Adipocyte (in vitro differentiated cells): ENCODE measurements at regions not wholly inside any gene's neighbourhood (a gene's known extent, or its start where the extent isn't known, plus 50 kb on each side); places are given as distances from the start of the nearest gene placed in this dataset.
"Not testable (repeated sequence)": the region's sequence is repeated elsewhere in the genome, so short reads cannot be mapped to it uniquely, and the experiment has no call there.

ENCODE experiments used
- DNase-seq: peaks from one replicate; pipeline ENCODE4 v3.0.0-alpha.2; 2015; ENCODE audit warnings: low read depth
- H3K27me3 ChIP-seq: replicated peaks from 2 replicates; pipeline ENCODE4 v1.7.0; 2013; ENCODE audit warnings: mild to moderate bottlenecking, low read length, moderate library complexity; ENCODE audit not compliant: control insufficient read depth, insufficient read depth
- H3K36me3 ChIP-seq: 2 replicates; pipeline ENCODE4 v1.7.0; 2013; ENCODE audit warnings: low read length, mild to moderate bottlenecking, moderate library complexity; ENCODE audit not compliant: control insufficient read depth, insufficient read depth, severe bottlenecking
- H3K4me1 ChIP-seq: 2 replicates; pipeline ENCODE4 v1.7.0; 2013; ENCODE audit warnings: mild to moderate bottlenecking, low read length, moderate library complexity; ENCODE audit not compliant: control insufficient read depth, insufficient read depth
- H3K4me3 ChIP-seq: 2 replicates; pipeline ENCODE4 v1.7.0; 2013; ENCODE audit warnings: mild to moderate bottlenecking, low read length, moderate library complexity
- H3K9ac ChIP-seq: 2 replicates; pipeline ENCODE4 v1.7.0; 2013; ENCODE audit warnings: mild to moderate bottlenecking, low read length, moderate library complexity
- H3K9me3 ChIP-seq: 2 replicates; pipeline ENCODE4 v1.7.0; 2013; ENCODE audit warnings: mild to moderate bottlenecking, low read length, moderate library complexity; ENCODE audit not compliant: control insufficient read depth

DNA sequence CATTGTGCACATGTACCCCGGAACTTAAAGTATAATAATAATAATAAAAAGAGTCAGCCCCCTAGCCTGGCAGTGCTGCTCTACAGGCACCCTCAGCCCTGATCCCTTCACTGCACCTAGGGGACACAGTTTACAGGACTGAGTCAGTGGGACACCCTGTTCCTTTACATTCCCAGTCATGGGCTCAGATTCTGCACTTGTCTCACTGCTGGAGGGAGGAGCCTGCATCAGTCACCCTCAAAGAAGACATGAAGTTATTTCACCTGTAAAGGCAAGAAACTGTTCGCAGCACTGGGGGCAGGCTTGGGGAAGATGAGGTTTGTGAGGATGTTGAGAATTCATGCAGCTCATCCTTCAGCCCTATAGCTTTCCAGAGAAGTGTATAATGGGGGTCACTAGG lies 50.7 kb upstream of the VPREB1 start:
- no peaks in the 10 kb centered on the region for H3K9me3 ChIP-seq
- DNase-seq = no peak
- H3K9ac ChIP-seq = no peak overlapping the region
- H3K27me3 ChIP-seq = peaks cover 36% of the 10 kb centered on the region
- H3K4me3 ChIP-seq = no peak overlapping the region
- no peaks in the 10 kb centered on the region for H3K36me3 ChIP-seq
- no peaks in the 10 kb centered on the region for H3K4me1 ChIP-seq

DNA sequence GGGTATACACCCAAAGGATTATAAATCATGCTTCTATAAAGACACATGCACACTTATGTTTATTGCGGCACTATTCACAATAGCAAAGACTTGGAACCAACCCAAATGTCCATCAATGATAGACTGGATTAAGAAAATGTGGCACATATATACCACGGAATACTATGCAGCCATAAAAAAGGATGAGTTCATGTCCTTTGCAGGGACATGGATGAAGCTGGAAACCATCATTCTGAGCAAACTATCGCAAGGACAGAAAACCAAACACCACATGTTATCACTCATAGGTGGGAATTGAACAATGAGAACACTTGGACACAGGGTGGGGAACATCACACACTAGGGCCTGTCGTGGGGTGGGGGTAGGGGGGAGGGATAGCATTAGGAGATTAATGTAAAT lies 51.1 kb upstream of the VPREB1 start:
- H3K4me1 ChIP-seq, H3K36me3 ChIP-seq, H3K9me3 ChIP-seq, DNase-seq, H3K4me3 ChIP-seq, H3K9ac ChIP-seq: not testable (repeated sequence)
- peaks cover 31% of the 10 kb centered on the region for H3K27me3 ChIP-seq

GRCh38 chr22:22193006-22193405 lies 51.6 kb upstream of the VPREB1 start:
- not testable (repeated sequence) for H3K9me3 ChIP-seq, H3K36me3 ChIP-seq, H3K9ac ChIP-seq, H3K4me1 ChIP-seq, DNase-seq, H3K4me3 ChIP-seq
- peaks cover 27% of the 10 kb centered on the region for H3K27me3 ChIP-seq

GRCh38 chr22:22189796-22190195 lies 54.8 kb upstream of the VPREB1 start:
- DNase-seq, H3K36me3 ChIP-seq: not testable (repeated sequence)

DNA sequence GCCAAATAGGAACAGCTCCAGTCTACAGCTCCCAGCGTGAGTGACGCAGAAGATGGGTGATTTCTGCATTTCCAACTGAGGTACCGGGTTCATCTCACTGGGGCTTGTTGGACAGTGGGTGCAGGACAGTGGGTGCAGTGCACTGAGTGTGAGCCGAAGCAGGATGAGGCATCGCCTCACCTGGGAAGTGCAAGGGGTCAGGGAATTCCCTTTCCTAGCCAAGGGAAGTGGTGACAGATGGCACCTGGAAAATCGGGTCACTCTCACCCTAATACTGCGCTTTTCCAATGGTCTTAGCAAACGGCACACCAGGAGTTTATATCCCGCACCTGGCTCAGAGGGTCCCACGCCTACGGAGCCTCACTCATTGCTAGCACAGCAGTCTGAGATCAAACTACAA lies 56.7 kb upstream of the VPREB1 start:
- not testable (repeated sequence) for DNase-seq, H3K9ac ChIP-seq, H3K9me3 ChIP-seq, H3K4me1 ChIP-seq, H3K4me3 ChIP-seq, H3K36me3 ChIP-seq
- peaks cover 42% of the 10 kb centered on the region for H3K27me3 ChIP-seq

More at GRCh38 chr22:22189796-22190195, 54.8 kb upstream of the VPREB1 start:
- not testable (repeated sequence) for H3K9ac ChIP-seq, H3K9me3 ChIP-seq, H3K4me1 ChIP-seq, H3K4me3 ChIP-seq
- peaks cover 26% of the 10 kb centered on the region for H3K27me3 ChIP-seq

DNA sequence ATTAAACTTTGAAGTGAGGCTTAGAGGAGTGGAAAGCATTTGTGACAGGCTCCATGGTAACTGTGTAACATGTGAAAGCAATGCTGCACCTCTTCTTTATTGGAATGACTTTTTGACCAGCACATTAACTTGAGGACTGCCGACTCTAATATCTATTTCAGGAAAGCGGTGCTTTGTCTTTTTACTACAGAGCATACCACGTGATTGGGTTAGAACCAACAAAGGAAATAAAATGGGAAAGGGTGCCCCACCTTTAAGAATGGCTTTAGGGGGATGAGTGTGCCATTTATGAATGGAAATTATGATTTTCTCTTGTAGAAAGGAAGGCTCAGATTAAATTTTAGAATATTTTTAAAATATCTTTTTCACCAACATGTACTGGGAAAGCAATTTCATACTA lies 57.3 kb upstream of the VPREB1 start:
- Histone ChIP-seq H3K9ac (no peak overlapping the region), H3K4me3 (no peak overlapping the region), H3K9me3 (no peaks in the 10 kb centered on the region), H3K4me1 (no peaks in the 10 kb centered on the region), H3K36me3 (no peaks in the 10 kb centered on the region), H3K27me3 (peaks cover 48% of the 10 kb centered on the region)
- DNase-seq = no peak

- Histone ChIP-seq H3K36me3 (no peaks in the 10 kb centered on the region), H3K9ac (no peak overlapping the region), H3K4me1 (no peaks in the 10 kb centered on the region), H3K9me3 (no peaks in the 10 kb centered on the region), H3K4me3 (no peak overlapping the region), H3K27me3 (peaks cover 60% of the 10 kb centered on the region)
- DNase-seq = no peak
These were observed 58.6 kb upstream of the VPREB1 start for GRCh38 chr22:22185844-22186499.

DNA sequence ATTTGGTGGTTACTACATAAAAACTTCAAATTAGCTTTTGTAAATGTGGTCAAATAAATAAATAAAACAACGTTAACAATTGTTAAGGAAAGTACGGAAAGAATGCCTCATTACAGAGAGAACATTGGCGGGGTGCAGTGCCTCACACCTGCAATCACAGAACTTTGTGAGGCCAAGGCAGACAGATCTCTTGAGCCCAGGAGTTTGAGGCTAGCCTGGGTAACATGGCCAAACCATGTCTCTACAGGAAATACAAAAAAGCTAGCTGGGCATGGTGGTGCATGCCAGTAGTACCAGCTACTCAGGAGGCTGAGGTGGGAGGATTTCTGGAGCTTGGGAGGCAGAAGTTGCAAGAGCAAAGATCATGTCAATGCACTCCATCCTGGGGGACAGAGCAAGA lies 59.4 kb upstream of the VPREB1 start:
- DNase-seq = no peak
- Histone ChIP-seq H3K9me3 (no peaks in the 10 kb centered on the region), H3K4me1 (no peaks in the 10 kb centered on the region), H3K36me3 (no peaks in the 10 kb centered on the region), H3K9ac (no peak overlapping the region), H3K4me3 (no peak overlapping the region), H3K27me3 (peaks cover 65% of the 10 kb centered on the region)

GRCh38 chr22:22184277-22184807 lies 60.2 kb upstream of the VPREB1 start:
- no peak overlapping the region for H3K4me3 ChIP-seq
- H3K4me1 ChIP-seq = no peaks in the 10 kb centered on the region
- no peaks in the 10 kb centered on the region for H3K9me3 ChIP-seq
- no peaks in the 10 kb centered on the region for H3K36me3 ChIP-seq
- H3K27me3 ChIP-seq = peaks cover 71% of the 10 kb centered on the region
- no peak for DNase-seq
- H3K9ac ChIP-seq = no peak overlapping the region

DNA sequence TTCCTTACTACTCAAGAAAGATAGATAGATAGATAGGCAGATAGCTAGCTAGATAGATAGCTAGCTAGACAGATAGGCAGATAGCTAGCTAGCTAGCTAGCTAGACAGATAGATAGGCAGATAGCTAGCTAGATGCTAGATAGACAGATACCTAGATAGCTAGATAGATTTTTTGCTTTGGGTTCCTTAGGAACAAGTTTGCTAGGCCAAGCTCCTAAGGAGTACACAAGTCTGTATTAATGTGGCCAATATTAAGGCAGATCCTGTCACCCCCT lies 61.7 kb upstream of the VPREB1 start:
- Histone ChIP-seq H3K36me3 (no peaks in the 10 kb centered on the region), H3K27me3 (peaks cover 83% of the 10 kb centered on the region), H3K4me3 (no peak overlapping the region), H3K9ac (no peak overlapping the region), H3K4me1 (no peaks in the 10 kb centered on the region), H3K9me3 (no peaks in the 10 kb centered on the region)
- no peak for DNase-seq

DNA sequence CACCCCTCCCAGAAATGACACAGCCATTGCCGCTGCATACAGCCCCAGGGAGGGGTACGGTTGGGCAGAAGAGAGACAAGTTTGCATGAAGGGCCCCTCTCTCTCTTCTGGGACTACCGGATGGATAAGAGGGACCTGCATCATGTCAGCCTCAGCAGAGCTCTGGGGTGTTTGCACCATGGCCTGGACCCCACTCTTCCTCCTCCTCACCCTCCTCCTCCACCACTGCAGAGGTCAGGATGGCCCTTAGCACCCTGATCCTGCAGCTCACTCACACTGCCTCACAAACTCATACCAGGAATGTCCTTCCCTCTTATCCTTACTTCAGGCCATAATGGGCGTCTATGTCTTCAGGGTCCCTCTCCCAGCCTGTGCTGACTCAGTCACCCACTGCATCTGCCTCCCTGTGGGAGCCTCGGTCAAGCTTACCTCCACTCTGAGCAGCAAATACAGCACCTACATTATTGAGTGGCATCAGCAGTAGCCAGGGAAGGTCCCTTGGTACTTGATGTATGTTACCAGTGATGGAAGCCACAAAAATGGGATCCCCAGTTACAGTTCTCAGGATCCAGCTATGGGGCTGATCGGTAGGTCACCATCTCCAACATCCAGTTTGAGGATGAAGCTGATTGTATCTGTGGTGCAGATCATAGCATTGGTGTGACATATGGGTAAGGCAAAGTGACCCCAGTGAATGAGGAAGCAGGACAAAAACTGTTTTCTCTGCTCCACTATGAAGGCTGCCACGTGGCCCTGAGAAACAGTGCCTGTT lies 62.2 kb upstream of the VPREB1 start:
- H3K36me3 ChIP-seq = no peaks in the 10 kb centered on the region
- H3K4me3 ChIP-seq = no peak overlapping the region
- no peaks in the 10 kb centered on the region for H3K4me1 ChIP-seq
- no peak for DNase-seq
- no peaks in the 10 kb centered on the region for H3K9me3 ChIP-seq
- H3K27me3 ChIP-seq = peaks cover 84% of the 10 kb centered on the region
- H3K9ac ChIP-seq = no peak overlapping the region
